NCI-H1436 (cell line): ENCODE measurements at regions not wholly inside any gene's neighbourhood (a gene's known extent, or its start where the extent isn't known, plus 50 kb on each side); places are given as distances from the start of the nearest gene placed in this dataset.

Experiments used
- DNase-seq: peaks from one replicate; lab custom pipeline; 2025; lab: John Stamatoyannopoulos, UW

GRCh38 chr2:71891719-71892422, 255.8 kb downstream of the CYP26B1 start:
- no peak for DNase-seq

DNA sequence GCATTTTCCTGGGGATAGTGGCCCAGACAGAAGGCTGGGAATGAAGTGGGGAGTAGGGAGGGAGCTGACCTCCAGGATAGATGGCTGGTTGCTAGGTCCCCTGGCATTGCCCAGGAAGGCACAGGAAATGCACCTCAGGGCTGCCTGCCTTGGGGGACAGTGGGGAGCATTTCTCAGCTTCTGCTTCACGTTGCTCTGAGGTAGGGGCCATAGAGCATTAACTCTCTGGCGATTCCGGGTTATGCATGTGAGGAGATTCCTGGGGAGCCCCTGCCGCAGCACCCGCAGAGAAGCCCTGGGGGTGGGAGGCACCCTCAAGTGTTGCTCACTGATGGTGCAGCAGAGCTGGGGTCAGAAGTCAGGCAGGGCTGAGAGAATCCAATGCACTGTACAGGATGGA, 256.5 kb downstream of the CYP26B1 start:
- DNase-seq, result no peak

- DNase-seq, result no peak
These were observed 257.6 kb downstream of the CYP26B1 start for GRCh38 chr2:71889759-71890684.

- DNase-seq, result no peak
These were observed 258.8 kb downstream of the CYP26B1 start for GRCh38 chr2:71888751-71889445.

DNA sequence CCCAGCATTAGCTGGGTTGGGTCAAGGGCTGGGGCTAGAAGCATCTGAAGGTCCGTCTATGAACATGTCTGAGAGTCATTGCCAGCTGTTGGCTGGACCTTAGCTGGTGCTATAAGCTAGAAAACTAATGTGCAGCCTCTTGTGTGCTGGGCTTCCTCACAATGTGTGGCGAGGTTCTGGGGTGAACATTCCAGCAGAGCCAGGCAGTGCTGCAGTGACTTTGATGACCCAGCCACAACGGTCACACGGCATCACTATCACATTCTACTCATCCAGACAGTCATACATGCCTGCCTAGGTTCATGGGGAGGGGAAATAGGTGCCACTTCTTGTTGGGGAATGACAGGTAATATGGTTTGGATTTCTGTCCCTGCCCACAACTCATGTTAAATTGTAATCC, 260.5 kb downstream of the CYP26B1 start:
- DNase-seq, result no peak

GRCh38 chr2:71886241-71886640, 261.4 kb downstream of the CYP26B1 start:
- DNase-seq, result no peak

GRCh38 chr2:71884303-71885042, 263.2 kb downstream of the CYP26B1 start:
- no peak for DNase-seq

- DNase-seq, result no peak
These were observed 264.7 kb downstream of the CYP26B1 start for GRCh38 chr2:71882949-71883472.

- no peak for DNase-seq
These were observed 265.3 kb downstream of the CYP26B1 start for GRCh38 chr2:71882236-71882946.

DNA sequence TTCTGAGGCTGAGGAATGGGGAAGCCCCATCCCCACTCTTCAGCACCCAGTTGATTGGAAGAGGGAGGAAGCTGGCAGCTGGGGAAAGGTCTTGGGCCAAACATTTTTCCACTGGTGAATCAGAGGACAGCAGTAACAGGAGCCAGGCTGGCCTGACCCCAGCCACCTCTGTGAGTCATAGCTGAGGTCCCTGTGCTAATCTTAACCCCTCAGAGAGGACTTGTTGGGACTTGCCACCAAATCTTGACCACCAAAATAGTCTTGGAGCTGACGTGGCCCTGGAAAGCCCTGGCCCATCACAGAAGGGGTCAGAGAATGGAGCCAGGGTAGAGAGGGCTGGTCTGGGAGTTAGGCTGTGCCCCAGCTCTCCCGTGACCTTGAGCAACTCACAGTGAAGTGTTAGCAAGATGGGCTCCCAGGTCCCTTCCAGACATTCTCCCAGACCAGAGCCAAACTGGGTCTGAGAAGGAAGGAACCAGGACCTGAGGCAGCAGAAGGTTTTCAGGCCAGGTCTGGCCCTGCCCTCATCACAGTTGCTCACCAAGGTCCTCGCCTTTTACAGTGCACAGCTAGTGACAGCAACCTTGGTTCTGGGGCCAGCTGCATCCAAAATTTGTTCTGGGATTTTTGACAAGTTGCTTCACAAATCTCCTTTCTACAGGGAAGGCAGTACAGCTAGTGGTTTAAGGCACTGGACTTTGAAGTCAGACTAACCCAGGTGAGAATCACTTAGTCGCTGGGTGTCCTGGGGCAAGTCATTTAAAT, 266.6 kb downstream of the CYP26B1 start:
- no peak for DNase-seq

DNA sequence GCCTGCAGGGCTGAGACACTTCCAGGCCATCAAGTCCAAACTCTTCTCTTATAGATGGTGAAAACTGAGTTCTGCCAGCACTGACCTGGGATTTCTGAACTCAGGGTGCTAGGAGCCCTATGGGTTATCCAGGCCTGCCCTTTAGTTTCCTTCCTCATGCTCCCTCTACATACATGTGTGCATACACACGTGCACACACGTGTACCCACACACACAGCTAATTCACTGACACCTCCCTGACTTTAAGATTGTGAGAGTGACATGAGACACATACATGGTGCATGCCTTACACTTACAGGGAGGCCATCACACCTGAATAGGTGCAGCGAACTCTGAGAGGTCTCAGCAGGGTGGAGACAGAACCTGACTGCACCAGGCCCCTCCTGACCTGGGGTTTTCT, 267.4 kb downstream of the CYP26B1 start:
- no peak for DNase-seq

GRCh38 chr2:71879509-71880184, 268.0 kb downstream of the CYP26B1 start:
- no peak for DNase-seq

DNA sequence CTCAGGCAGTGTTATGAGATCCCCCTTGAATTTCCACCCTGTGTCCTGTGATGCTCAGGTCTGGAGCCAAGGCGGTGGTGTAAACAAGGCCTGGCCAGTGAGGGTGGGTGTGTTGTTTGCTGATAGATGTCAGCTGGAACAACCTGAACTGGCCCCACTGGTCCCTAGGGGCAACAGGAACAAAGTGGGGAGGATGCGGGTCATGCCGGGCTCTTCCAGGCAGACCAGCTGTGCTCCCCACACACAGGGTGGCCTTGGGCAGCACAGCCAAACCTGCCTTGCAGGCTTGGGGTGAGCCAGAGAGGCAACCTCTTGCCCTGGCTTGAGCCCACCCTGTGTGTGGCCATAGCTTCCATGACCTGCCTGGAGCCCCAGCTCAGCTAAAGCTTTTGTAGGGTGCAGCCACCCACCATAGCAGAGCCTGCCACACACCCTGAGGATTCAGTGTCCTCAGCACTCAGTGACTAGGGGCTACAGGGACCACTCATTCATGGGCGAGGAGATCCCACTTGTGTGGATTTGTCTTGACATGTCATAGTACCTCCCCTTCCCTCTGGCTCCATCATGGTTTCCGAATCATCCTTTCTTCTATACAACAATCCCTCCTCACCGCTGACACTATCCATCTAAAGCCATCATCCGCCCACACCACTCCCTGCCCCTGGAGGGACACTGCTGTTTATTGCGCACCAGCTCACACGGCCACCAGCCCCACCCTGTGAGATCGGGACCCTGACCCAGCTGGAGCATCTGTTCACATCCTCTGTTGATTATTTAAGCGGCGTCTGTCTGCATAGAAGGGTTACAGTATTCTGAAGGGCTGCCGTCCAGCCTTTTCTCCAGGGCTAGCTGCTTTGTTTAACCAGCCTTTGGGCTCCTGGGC, 268.8 kb downstream of the CYP26B1 start:
- no peak for DNase-seq

- DNase-seq, result no peak
These were observed 270.0 kb downstream of the CYP26B1 start for GRCh38 chr2:71877636-71878035.

DNA sequence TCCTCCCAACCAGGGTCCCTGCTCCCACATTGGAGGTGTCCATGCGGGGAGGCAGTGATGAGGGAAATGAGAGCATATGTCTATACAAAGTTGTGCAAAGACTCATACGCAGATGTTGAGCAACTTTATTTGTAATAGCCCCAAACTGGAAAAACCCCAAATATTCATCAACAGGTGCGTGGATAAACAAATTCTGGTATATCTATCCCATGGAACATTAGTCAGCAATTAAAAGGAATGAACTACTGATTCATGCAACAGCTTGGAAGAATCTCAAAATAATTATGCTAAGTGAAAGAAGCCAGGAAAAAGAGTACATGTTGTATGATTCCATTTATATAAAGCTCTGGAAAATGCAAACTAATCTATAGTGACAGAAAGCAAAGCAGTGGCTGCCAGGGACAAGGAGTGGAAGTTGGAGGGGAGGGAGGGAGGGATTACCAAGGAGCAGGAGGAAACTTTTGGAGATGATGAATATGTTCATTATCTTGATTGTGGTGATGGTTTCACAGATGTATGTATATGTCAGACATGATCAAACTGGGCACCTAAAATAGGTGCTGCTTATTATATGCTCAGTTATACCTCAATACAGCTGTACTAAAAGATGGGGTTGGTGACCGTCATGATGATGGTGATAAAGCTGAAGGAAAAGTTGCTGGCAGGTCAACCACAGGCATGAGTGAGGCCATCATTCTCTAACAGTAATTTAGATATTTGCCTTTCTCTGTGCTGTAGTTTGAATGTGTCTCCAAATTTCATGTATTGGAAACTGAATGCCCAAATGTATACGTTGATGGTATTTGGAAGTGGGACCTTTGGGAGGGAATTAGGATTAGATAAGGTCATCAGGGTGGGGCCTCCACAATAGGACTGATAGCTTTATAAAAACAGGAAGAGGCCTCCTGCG, 270.9 kb downstream of the CYP26B1 start:
- no peak for DNase-seq

DNA sequence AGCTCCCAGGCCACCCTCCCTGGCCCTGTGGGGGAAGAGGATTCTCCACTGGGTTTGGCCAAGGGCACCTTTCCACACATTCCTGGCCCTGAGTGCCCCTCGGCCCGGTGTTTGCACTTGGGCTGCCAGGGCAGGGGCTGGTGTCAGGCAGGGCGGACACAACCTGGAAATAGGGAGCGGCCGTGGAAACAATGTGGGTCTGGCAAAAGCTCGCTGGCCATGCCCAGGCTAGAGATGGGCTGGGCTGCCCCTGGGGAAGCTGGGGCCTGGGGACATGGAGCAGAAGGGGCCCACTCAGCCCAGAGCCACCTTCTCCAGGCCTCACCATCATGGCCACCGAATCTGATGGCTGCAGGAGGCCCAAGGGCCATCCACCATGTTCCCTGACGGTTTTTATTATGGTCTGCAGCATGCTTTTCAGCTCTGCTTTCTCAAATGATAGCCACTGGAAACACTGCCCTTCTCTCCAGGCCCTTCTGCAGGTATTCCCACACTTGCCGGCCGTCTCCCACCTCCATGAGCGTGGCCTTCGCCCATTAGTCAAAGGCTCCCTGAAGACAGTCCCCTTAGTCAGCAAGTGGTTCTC, 275.1 kb downstream of the CYP26B1 start:
- no peak for DNase-seq

DNA sequence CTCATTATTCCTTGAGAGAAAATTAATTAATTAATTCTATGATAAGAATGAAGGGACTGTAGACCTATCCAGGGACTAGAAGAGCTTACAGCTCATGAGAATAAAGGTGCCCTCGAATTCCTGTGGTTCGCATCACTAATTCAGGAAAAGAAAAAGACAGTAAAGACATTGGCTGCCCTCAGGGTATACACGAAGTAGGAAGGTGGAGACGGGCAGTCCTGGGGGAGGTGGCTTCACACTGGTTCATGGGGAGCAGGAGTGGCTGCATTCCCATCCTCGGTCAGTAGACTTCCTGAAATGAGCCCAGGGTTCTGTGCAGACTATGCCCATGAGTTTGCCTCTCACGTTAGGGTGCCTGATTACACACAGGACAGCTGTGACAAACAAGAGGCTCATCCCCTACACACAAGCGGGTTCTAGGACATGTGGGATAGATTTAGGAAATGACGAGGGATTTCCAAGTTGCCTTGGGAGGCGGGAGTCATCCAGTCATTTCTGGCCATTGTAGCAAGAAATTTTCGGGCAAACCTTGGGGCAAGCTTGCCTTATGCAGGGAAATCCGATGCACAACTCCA, 282.2 kb downstream of the CYP26B1 start:
- no peak for DNase-seq
